DOHH2 (cell line): ENCODE measurements at regions not wholly inside any gene's neighbourhood (a gene's known extent, or its start where the extent isn't known, plus 50 kb on each side); places are given as distances from the start of the nearest gene placed in this dataset.
"Not testable (repeated sequence)": the region's sequence is repeated elsewhere in the genome, so short reads cannot be mapped to it uniquely, and the experiment has no call there.

Source experiments
- H3F3A ChIP-seq: fragments of 200-600 bp; sonication (generic), shearing (Covaris generic); 2 replicates; pipeline ENCODE4 v1.6.0; 2016; ENCODE audit warnings: antibody characterized with exemption, mild to moderate bottlenecking; ENCODE audit not compliant: control insufficient read depth, insufficient read depth
- H3K27ac ChIP-seq: fragments of 200-600 bp; sonication (generic); 2 replicates; pipeline ENCODE4 v1.5.1; 2014; ENCODE audit warnings: low read depth, mild to moderate bottlenecking, low read length, moderate library complexity
- H3K27me3 ChIP-seq: fragments of 200-600 bp; sonication (generic); 2 replicates; pipeline ENCODE4 v1.6.1; 2014; ENCODE audit warnings: mild to moderate bottlenecking, low read length, mixed read lengths; ENCODE audit not compliant: control insufficient read depth
- H3K36me3 ChIP-seq: fragments of 200-600 bp; sonication (generic); 2 replicates; pipeline ENCODE4 v1.6.1; 2014; ENCODE audit warnings: mild to moderate bottlenecking, low read length, moderate library complexity, mixed read lengths; ENCODE audit not compliant: control insufficient read depth
- H3K4me1 ChIP-seq: fragments of 200-600 bp; sonication (generic); 2 replicates; pipeline ENCODE4 v1.6.1; 2014; ENCODE audit warnings: mild to moderate bottlenecking, low read length, mixed read lengths; ENCODE audit not compliant: control insufficient read depth
- H3K4me2 ChIP-seq: fragments of 200-600 bp; sonication (generic); 2 replicates; pipeline ENCODE4 v1.6.0; 2014; ENCODE audit warnings: mild to moderate bottlenecking, low read length, moderate library complexity
- H3K4me3 ChIP-seq: fragments of 200-600 bp; sonication (generic); 2 replicates; pipeline ENCODE4 v1.5.1; 2014; ENCODE audit warnings: mild to moderate bottlenecking, low read length, mixed read lengths
- H3K79me2 ChIP-seq: fragments of 200-600 bp; sonication (generic); 2 replicates; pipeline ENCODE4 v1.6.1; 2014; ENCODE audit warnings: mild to moderate bottlenecking, low read length, mixed read lengths; ENCODE audit not compliant: control insufficient read depth
- H3K9me2 ChIP-seq: fragments of 200-600 bp; sonication (generic); replicated peaks from 2 replicates; pipeline ENCODE4 v1.6.1; 2014; ENCODE audit warnings: mild to moderate bottlenecking, low read length, mixed read lengths; ENCODE audit not compliant: control insufficient read depth
- H3K9me3 ChIP-seq: fragments of 200-600 bp; sonication (generic); 2 replicates; pipeline ENCODE4 v1.6.1; 2014; ENCODE audit warnings: antibody characterized with exemption, low read length, mixed read lengths; ENCODE audit not compliant: control insufficient read depth, insufficient read depth
- H4K20me1 ChIP-seq: fragments of 200-600 bp; sonication (generic); 2 replicates; pipeline ENCODE4 v1.6.0; 2014; ENCODE audit warnings: low read depth, mild to moderate bottlenecking, antibody characterized with exemption, low read length, moderate library complexity; ENCODE audit not compliant: control insufficient read depth, insufficient read depth
- CTCF ChIP-seq: fragments of 200-600 bp; sonication (generic); IDR thresholded peaks from one replicate; pipeline ENCODE4 v1.5.1; 2014; ENCODE audit warnings: antibody characterized with exemption, mild to moderate bottlenecking, low read depth, low read length; ENCODE audit not compliant: poor library complexity, severe bottlenecking
- EZH2phosphoT487 ChIP-seq: fragments of 200-600 bp; sonication (generic); IDR thresholded peaks from 2 replicates; pipeline ENCODE4 v1.6.1; 2017; ENCODE audit warnings: borderline replicate concordance, mild to moderate bottlenecking, antibody characterized with exemption, low read length, moderate library complexity, mixed read lengths

- Histone ChIP-seq H3K27ac (no peak overlapping the region), H3K9me2 (no peaks in the 10 kb centered on the region), H3K36me3 (no peaks in the 10 kb centered on the region), H3K79me2 (no peaks in the 10 kb centered on the region), H3K4me3 (no peak overlapping the region), H4K20me1 (no peaks in the 10 kb centered on the region), H3K4me2 (no peak overlapping the region), H3K4me1 (no peaks in the 10 kb centered on the region), H3K27me3 (no peaks in the 10 kb centered on the region), H3K9me3 (no peaks in the 10 kb centered on the region), H3F3A (no peaks in the 10 kb centered on the region)
- TF ChIP-seq CTCF (no peak), EZH2phosphoT487 (no peak)
Observed at GRCh38 chr6:112951829-112952228, 604.7 kb downstream of the RFPL4B start.

- not testable (repeated sequence) for H3K27ac ChIP-seq
Observed at GRCh38 chr6:112955743-112956142, 608.6 kb downstream of the RFPL4B start.

GRCh38 chr6:112956696-112957535, 609.8 kb downstream of the RFPL4B start:
- Histone ChIP-seq H3K27ac (no peak overlapping the region), H3K4me1 (no peaks in the 10 kb centered on the region), H3K4me3 (no peak overlapping the region), H3K27me3 (no peaks in the 10 kb centered on the region), H3F3A (no peaks in the 10 kb centered on the region), H4K20me1 (no peaks in the 10 kb centered on the region), H3K4me2 (no peak overlapping the region), H3K9me3 (no peaks in the 10 kb centered on the region), H3K36me3 (no peaks in the 10 kb centered on the region), H3K9me2 (no peaks in the 10 kb centered on the region), H3K79me2 (no peaks in the 10 kb centered on the region)
- TF ChIP-seq EZH2phosphoT487, result no peak
- TF ChIP-seq CTCF, result no peak

More at GRCh38 chr6:112955743-112956142, 608.6 kb downstream of the RFPL4B start:
- H3K4me3 ChIP-seq, H3K4me1 ChIP-seq, H3K36me3 ChIP-seq, H3K27me3 ChIP-seq, H4K20me1 ChIP-seq, H3K9me3 ChIP-seq, H3K4me2 ChIP-seq, H3K79me2 ChIP-seq, H3F3A ChIP-seq, H3K9me2 ChIP-seq: not testable (repeated sequence)

GRCh38 chr6:112957536-112957916, 610.4 kb downstream of the RFPL4B start:
- Histone ChIP-seq H3K4me3 (no peak overlapping the region), H3K36me3 (no peaks in the 10 kb centered on the region), H4K20me1 (no peaks in the 10 kb centered on the region), H3K27ac (no peak overlapping the region), H3K9me2 (no peaks in the 10 kb centered on the region), H3K27me3 (no peaks in the 10 kb centered on the region), H3K4me2 (no peak overlapping the region), H3K4me1 (no peaks in the 10 kb centered on the region), H3F3A (no peaks in the 10 kb centered on the region), H3K9me3 (no peaks in the 10 kb centered on the region), H3K79me2 (no peaks in the 10 kb centered on the region)
- TF ChIP-seq EZH2phosphoT487 (no peak), CTCF (no peak)

- H3K36me3 ChIP-seq, H4K20me1 ChIP-seq, H3K4me3 ChIP-seq, H3K79me2 ChIP-seq, H3K4me2 ChIP-seq, H3K9me3 ChIP-seq, H3K27ac ChIP-seq, H3K9me2 ChIP-seq, H3K4me1 ChIP-seq, H3K27me3 ChIP-seq, H3F3A ChIP-seq: not testable (repeated sequence)
Observed at GRCh38 chr6:112960130-112960529, 613.0 kb downstream of the RFPL4B start.
